ENCODE measurements at regions not wholly inside any gene's neighbourhood (a gene's known extent, or its start where the extent isn't known, plus 50 kb on each side); places are given as distances from the start of the nearest gene placed in this dataset.

DNA sequence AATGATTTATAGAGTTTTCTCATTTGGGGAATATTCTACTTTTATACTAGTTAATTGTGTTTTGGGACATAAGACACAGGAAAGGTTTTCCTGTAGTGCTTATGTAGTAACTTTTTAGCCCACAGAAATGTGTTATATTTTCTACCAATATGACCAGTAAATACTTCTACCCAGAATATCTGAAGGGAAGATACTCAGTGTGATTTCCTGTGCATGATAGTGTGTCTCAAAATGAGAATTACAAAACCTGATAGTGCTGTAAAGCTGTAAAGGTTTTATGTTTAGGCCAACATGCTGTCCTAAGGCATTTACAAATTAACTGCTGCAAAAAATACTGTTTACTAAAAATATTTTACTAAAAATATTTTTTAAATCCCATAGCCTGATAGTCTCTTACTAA is 126.8 kb downstream of the RXFP2 start:
- no peak for TF ChIP-seq CTCF (conservative IDR thresholded peaks at IDR 0.05; ENCODE audit: low read length)
- TF ChIP-seq EZH2phosphoT487 (IDR thresholded peaks at IDR 0.05; ENCODE audit: borderline replicate concordance), result no peak
